ENCODE measurements at regions not wholly inside any gene's neighbourhood (a gene's known extent, or its start where the extent isn't known, plus 50 kb on each side); places are given as distances from the start of the nearest gene placed in this dataset.

GRCh38 chr5:174872271-174872670 is 147.9 kb downstream of the MSX2 start:
- H3K27ac Mint-ChIP-seq, result no peak overlapping the region
- DNase-seq (ENCODE audit: extremely low spot score, unreplicated experiment), result no peak
- H3K27me3 Mint-ChIP-seq, result peaks cover 13% of the 10 kb centered on the region
- no peaks in the 10 kb centered on the region for H3K36me3 Mint-ChIP-seq
- H3K4me3 Mint-ChIP-seq, result no peak overlapping the region
- peaks cover 10% of the 10 kb centered on the region for H3K4me1 Mint-ChIP-seq (ENCODE audit: unreplicated experiment)
- TF ChIP-seq CTCF (conservative IDR thresholded peaks at IDR 0.05), result no peak
- H3K9me3 Mint-ChIP-seq, result no peaks in the 10 kb centered on the region

- H3K9me3 Mint-ChIP-seq, result peaks cover 5% of the 10 kb centered on the region
- H3K4me1 Mint-ChIP-seq (ENCODE audit: unreplicated experiment), result peaks cover 6% of the 10 kb centered on the region
- peaks cover 14% of the 10 kb centered on the region for H3K27me3 Mint-ChIP-seq
- no peak for DNase-seq (ENCODE audit: extremely low spot score, unreplicated experiment)
- H3K27ac Mint-ChIP-seq, result no peak overlapping the region
- no peak overlapping the region for H3K4me3 Mint-ChIP-seq
- H3K36me3 Mint-ChIP-seq, result no peaks in the 10 kb centered on the region
- TF ChIP-seq CTCF (conservative IDR thresholded peaks at IDR 0.05), result no peak
Observed at GRCh38 chr5:174852143-174852542, 127.8 kb downstream of the MSX2 start.

GRCh38 chr5:174850565-174851169 is 126.3 kb downstream of the MSX2 start:
- Mint-ChIP-seq H3K9me3 (peaks cover 5% of the 10 kb centered on the region), H3K36me3 (no peaks in the 10 kb centered on the region), H3K4me3 (no peak overlapping the region), H3K27me3 (peaks cover 9% of the 10 kb centered on the region), H3K4me1 (ENCODE audit: unreplicated experiment) (peaks cover 6% of the 10 kb centered on the region), H3K27ac (no peak overlapping the region)
- DNase-seq (ENCODE audit: extremely low spot score, unreplicated experiment), result no peak
- TF ChIP-seq CTCF (conservative IDR thresholded peaks at IDR 0.05), result no peak

GRCh38 chr5:174849426-174849825 is 125.0 kb downstream of the MSX2 start:
- H3K9me3 Mint-ChIP-seq, result peaks cover 5% of the 10 kb centered on the region
- no peak for DNase-seq (ENCODE audit: extremely low spot score, unreplicated experiment)
- H3K27ac Mint-ChIP-seq, result no peak overlapping the region
- H3K4me1 Mint-ChIP-seq (ENCODE audit: unreplicated experiment), result peaks cover 16% of the 10 kb centered on the region
- H3K36me3 Mint-ChIP-seq, result no peaks in the 10 kb centered on the region
- H3K4me3 Mint-ChIP-seq, result no peak overlapping the region
- H3K27me3 Mint-ChIP-seq, result peaks cover 19% of the 10 kb centered on the region
- TF ChIP-seq CTCF (conservative IDR thresholded peaks at IDR 0.05), result no peak

- H3K27me3 Mint-ChIP-seq, result peaks cover 21% of the 10 kb centered on the region
- H3K4me3 Mint-ChIP-seq, result no peak overlapping the region
- H3K9me3 Mint-ChIP-seq, result peaks cover 4% of the 10 kb centered on the region
- H3K36me3 Mint-ChIP-seq, result no peaks in the 10 kb centered on the region
- no peak overlapping the region for H3K27ac Mint-ChIP-seq
- TF ChIP-seq CTCF (conservative IDR thresholded peaks at IDR 0.05), result no peak
- no peak for DNase-seq (ENCODE audit: extremely low spot score, unreplicated experiment)
- peaks cover 32% of the 10 kb centered on the region for H3K4me1 Mint-ChIP-seq (ENCODE audit: unreplicated experiment)
Observed at GRCh38 chr5:174844971-174845370, 120.6 kb downstream of the MSX2 start.

Data from type B pancreatic cell (in vitro differentiated cells).